ENCODE measurements at regions not wholly inside any gene's neighbourhood (a gene's known extent, or its start where the extent isn't known, plus 50 kb on each side); places are given as distances from the start of the nearest gene placed in this dataset.
"Not testable (repeated sequence)": the region's sequence is repeated elsewhere in the genome, so short reads cannot be mapped to it uniquely, and the experiment has no call there.

- in situ Hi-C loops (cut with MboI) = no loop called here
- Histone ChIP-seq H3K36me3 (ENCODE audit: low read depth) (no peaks in the 10 kb centered on the region), H3K9me3 (ENCODE audit: low read depth) (no peaks in the 10 kb centered on the region), H3F3A (ENCODE audit: insufficient read depth) (no peaks in the 10 kb centered on the region), H3K27me3 (replicated peaks; ENCODE audit: insufficient read depth) (peaks cover 9% of the 10 kb centered on the region), H3K4me3 (no peak overlapping the region), H3K4me1 (ENCODE audit: insufficient read depth) (no peaks in the 10 kb centered on the region), H3K9ac (no peak overlapping the region), H3K79me2 (ENCODE audit: insufficient read depth) (no peaks in the 10 kb centered on the region), H3K9me2 (ENCODE audit: insufficient read depth) (no peaks in the 10 kb centered on the region), H3K27ac (no peak overlapping the region), H4K20me1 (ENCODE audit: insufficient read depth) (no peaks in the 10 kb centered on the region), H2AFZ (no peak overlapping the region), H3K4me2 (ENCODE audit: unreplicated experiment) (no peak overlapping the region)
- 33% methylated on average over 3 of the region's 3 CpGs for WGBS, 2 experiments (ENCODE audit: low coverage in 1 of 2, low lambda C conversion rate in 2 of 2, missing lambda C conversion rate in 2 of 2)
- TF ChIP-seq EZH2 (IDR thresholded peaks at IDR 0.05; ENCODE audit: insufficient read depth, poor library complexity, severe bottlenecking) = no peak
- TF ChIP-seq EZH2phosphoT487 (IDR thresholded peaks at IDR 0.05; ENCODE audit: insufficient read depth, low read depth) = no peak
- no peak for DNase-seq
Measured at GRCh38 chr20:40630713-40631112, 58.3 kb downstream of the MAFB start.

DNA sequence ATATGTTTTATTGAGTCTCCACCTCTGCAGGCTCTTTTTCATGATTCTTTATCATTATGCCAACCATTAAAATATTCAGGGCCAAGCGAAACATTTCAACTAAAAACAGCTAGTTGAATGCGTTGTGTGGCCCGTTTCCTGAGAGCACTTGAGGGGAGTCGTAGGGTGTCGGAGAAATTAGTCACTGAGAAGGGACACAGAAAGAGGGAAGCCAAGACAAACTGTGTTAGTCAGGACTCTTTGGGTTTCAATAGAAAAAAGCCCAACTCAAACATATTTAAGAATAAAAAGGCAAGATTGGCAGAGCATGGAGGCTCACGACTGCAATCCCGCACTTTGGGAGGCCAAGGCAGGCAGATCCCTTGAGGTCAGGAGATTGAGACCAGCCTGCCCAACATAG is 58.9 kb downstream of the MAFB start:
- in situ Hi-C loops (cut with MboI) = no loop called here
- Histone ChIP-seq H3K27me3 (replicated peaks; ENCODE audit: insufficient read depth) (peaks cover 9% of the 10 kb centered on the region), H3K4me3 (no peak overlapping the region), H4K20me1 (ENCODE audit: insufficient read depth) (no peaks in the 10 kb centered on the region), H2AFZ (no peak overlapping the region), H3K9me2 (ENCODE audit: insufficient read depth) (no peaks in the 10 kb centered on the region), H3K36me3 (ENCODE audit: low read depth) (no peaks in the 10 kb centered on the region), H3K79me2 (ENCODE audit: insufficient read depth) (no peaks in the 10 kb centered on the region), H3K4me2 (ENCODE audit: unreplicated experiment) (no peak overlapping the region), H3K9ac (no peak overlapping the region), H3F3A (ENCODE audit: insufficient read depth) (no peaks in the 10 kb centered on the region), H3K4me1 (ENCODE audit: insufficient read depth) (no peaks in the 10 kb centered on the region), H3K9me3 (ENCODE audit: low read depth) (no peaks in the 10 kb centered on the region), H3K27ac (no peak overlapping the region)
- no peak for DNase-seq
- WGBS, 2 experiments (ENCODE audit: low coverage in 1 of 2, low lambda C conversion rate in 2 of 2, missing lambda C conversion rate in 2 of 2) = 86 to 91% methylated on average over 7 of the region's 7 CpGs
- no peak for TF ChIP-seq EZH2phosphoT487 (IDR thresholded peaks at IDR 0.05; ENCODE audit: insufficient read depth, low read depth)
- TF ChIP-seq EZH2 (IDR thresholded peaks at IDR 0.05; ENCODE audit: insufficient read depth, poor library complexity, severe bottlenecking) = no peak

DNA sequence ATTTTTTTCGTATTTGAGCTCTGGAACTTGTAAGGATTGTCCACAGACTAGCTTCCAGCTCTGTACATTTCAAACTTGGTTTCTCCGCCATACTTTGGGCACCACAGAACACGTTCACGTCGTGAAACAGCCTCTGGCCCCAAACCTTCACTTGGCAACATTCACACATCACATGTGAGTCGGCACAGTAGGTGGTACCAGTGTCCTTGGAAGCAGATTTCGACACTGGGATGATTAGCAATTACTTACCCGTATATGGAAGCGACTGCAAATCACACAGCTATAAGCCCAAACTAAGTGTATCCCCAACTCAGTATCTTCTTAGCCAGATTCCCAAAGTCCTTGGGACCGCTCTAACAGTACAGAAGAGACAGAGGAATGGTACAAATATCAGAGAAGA is 60.2 kb downstream of the MAFB start:
- Histone ChIP-seq H3K27me3 (replicated peaks; ENCODE audit: insufficient read depth) (no peaks in the 10 kb centered on the region; the same call in 1 of the 2 replicates), H3K79me2 (ENCODE audit: insufficient read depth) (no peaks in the 10 kb centered on the region), H3F3A (ENCODE audit: insufficient read depth) (no peaks in the 10 kb centered on the region), H3K9ac (no peak overlapping the region), H3K4me1 (ENCODE audit: insufficient read depth) (no peaks in the 10 kb centered on the region), H3K9me3 (ENCODE audit: low read depth) (no peaks in the 10 kb centered on the region), H3K4me3 (no peak overlapping the region), H3K27ac (no peak overlapping the region), H2AFZ (no peak overlapping the region), H4K20me1 (ENCODE audit: insufficient read depth) (no peaks in the 10 kb centered on the region), H3K4me2 (ENCODE audit: unreplicated experiment) (no peak overlapping the region), H3K36me3 (ENCODE audit: low read depth) (no peaks in the 10 kb centered on the region), H3K9me2 (ENCODE audit: insufficient read depth) (no peaks in the 10 kb centered on the region)
- in situ Hi-C loops (cut with MboI) = no loop called here
- TF ChIP-seq EZH2 (IDR thresholded peaks at IDR 0.05; ENCODE audit: insufficient read depth, poor library complexity, severe bottlenecking) (no peak), EZH2phosphoT487 (IDR thresholded peaks at IDR 0.05; ENCODE audit: insufficient read depth, low read depth) (no peak)
- no peak for DNase-seq
- 61 to 62% methylated on average over 10 of the region's 10 CpGs for WGBS, 2 experiments (ENCODE audit: low coverage in 1 of 2, low lambda C conversion rate in 2 of 2, missing lambda C conversion rate in 2 of 2)

DNA sequence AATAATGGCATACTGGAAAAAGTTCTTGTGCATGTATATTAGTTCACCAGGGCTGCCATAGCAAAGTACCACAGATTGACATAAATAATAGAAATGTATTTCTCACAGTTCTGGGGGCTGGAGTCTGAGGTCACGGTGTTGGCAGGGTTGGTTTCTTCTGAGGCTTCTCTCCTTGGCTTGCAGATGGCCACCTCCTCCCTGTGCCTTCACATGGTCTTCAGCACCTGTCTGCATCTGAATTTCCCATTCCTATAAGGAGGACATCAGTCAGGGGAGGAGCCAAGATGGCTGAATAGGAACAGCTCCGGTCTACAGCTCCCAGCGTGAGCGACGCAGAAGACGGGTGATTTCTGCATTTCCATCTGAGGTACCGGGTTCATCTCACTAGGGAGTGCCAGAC is 70.0 kb downstream of the MAFB start:
- 73 to 75% methylated on average over 6 to 7 of the region's 7 CpGs for WGBS, 2 experiments (ENCODE audit: low coverage in 1 of 2, low lambda C conversion rate in 2 of 2, missing lambda C conversion rate in 2 of 2)
- H3K9me3 ChIP-seq (ENCODE audit: low read depth); H3K36me3 ChIP-seq (ENCODE audit: low read depth); H2AFZ ChIP-seq; H3K4me3 ChIP-seq; H3K9me2 ChIP-seq (ENCODE audit: insufficient read depth); H3K9ac ChIP-seq; H3K79me2 ChIP-seq (ENCODE audit: insufficient read depth); H3K4me1 ChIP-seq (ENCODE audit: insufficient read depth); DNase-seq; in situ Hi-C loops (cut with MboI); H3K27ac ChIP-seq; H3K4me2 ChIP-seq (ENCODE audit: unreplicated experiment); H4K20me1 ChIP-seq (ENCODE audit: insufficient read depth); H3F3A ChIP-seq (ENCODE audit: insufficient read depth): not testable (repeated sequence)
- H3K27me3 ChIP-seq (replicated peaks; ENCODE audit: insufficient read depth) = peaks cover 13% of the 10 kb centered on the region; the same call in 1 of the 2 replicates

GRCh38 chr20:40617594-40617993 is 71.4 kb downstream of the MAFB start:
- no peak overlapping the region for H3K4me3 ChIP-seq
- no peaks in the 10 kb centered on the region for H3F3A ChIP-seq (ENCODE audit: insufficient read depth)
- no peaks in the 10 kb centered on the region for H3K79me2 ChIP-seq (ENCODE audit: insufficient read depth)
- H3K9me2 ChIP-seq (ENCODE audit: insufficient read depth) = no peaks in the 10 kb centered on the region
- H3K27ac ChIP-seq = no peak overlapping the region
- H2AFZ ChIP-seq = no peak overlapping the region
- no peak for DNase-seq
- no peak overlapping the region for H3K4me2 ChIP-seq (ENCODE audit: unreplicated experiment)
- H3K4me1 ChIP-seq (ENCODE audit: insufficient read depth) = no peaks in the 10 kb centered on the region
- H4K20me1 ChIP-seq (ENCODE audit: insufficient read depth) = no peaks in the 10 kb centered on the region
- H3K36me3 ChIP-seq (ENCODE audit: low read depth) = no peaks in the 10 kb centered on the region
- in situ Hi-C loops (cut with MboI) = no loop called here
- no peaks in the 10 kb centered on the region for H3K9me3 ChIP-seq (ENCODE audit: low read depth)
- H3K9ac ChIP-seq = no peak overlapping the region
- WGBS, 2 experiments (ENCODE audit: low coverage in 1 of 2, low lambda C conversion rate in 2 of 2, missing lambda C conversion rate in 2 of 2) = 52 to 54% methylated on average over 6 of the region's 6 CpGs
- TF ChIP-seq EZH2phosphoT487 (IDR thresholded peaks at IDR 0.05; ENCODE audit: insufficient read depth, low read depth) = no peak
- no peak for TF ChIP-seq EZH2 (IDR thresholded peaks at IDR 0.05; ENCODE audit: insufficient read depth, poor library complexity, severe bottlenecking)
- H3K27me3 ChIP-seq (replicated peaks; ENCODE audit: insufficient read depth) = peaks cover 13% of the 10 kb centered on the region; the same call in 1 of the 2 replicates
